IMR-90 (cell line): ENCODE measurements at regions not wholly inside any gene's neighbourhood (a gene's known extent, or its start where the extent isn't known, plus 50 kb on each side); places are given as distances from the start of the nearest gene placed in this dataset.

ENCODE experiments used
- CTCF ChIP-seq: conservative IDR thresholded peaks from 2 replicates; pipeline ENCODE4 v1.5.1; 2012; ENCODE audit warnings: mild to moderate bottlenecking, low read depth, low read length, improper control_type of control experiment
- MXI1 ChIP-seq: IDR thresholded peaks from 2 replicates; pipeline ENCODE4 v1.6.1; 2012; ENCODE audit warnings: low read depth, mild to moderate bottlenecking, low read length, moderate library complexity, borderline replicate concordance
- NFE2L2 ChIP-seq: fragments of 150-350 bp; IDR thresholded peaks from 2 replicates; pipeline ENCODE4 v1.6.1; 2016; ENCODE audit warnings: low read depth, mild to moderate bottlenecking, low read length
- POLR2A ChIP-seq: IDR thresholded peaks from 2 replicates; pipeline ENCODE4 v1.6.1; 2012; ENCODE audit warnings: mild to moderate bottlenecking, low read depth, low read length
- RCOR1 ChIP-seq: IDR thresholded peaks from 2 replicates; pipeline ENCODE4 v1.6.1; 2012; ENCODE audit warnings: mild to moderate bottlenecking, low read length, improper control_type of control experiment; ENCODE audit not compliant: insufficient replicate concordance
- SMC3 ChIP-seq: fragments of 150-350 bp; IDR thresholded peaks from 2 replicates; pipeline ENCODE4 v1.6.1; 2016; ENCODE audit warnings: low read depth, mild to moderate bottlenecking, antibody characterized with exemption, low read length, moderate library complexity
- USF2 ChIP-seq: fragments of 150-350 bp; IDR thresholded peaks from 2 replicates; pipeline ENCODE4 v1.6.1; 2017; ENCODE audit warnings: mild to moderate bottlenecking, antibody characterized with exemption, low read length, low read depth

- no peak for TF ChIP-seq CTCF
- TF ChIP-seq SMC3: no peak
- TF ChIP-seq POLR2A: no peak
- no peak for TF ChIP-seq RCOR1
- TF ChIP-seq USF2: no peak
- TF ChIP-seq NFE2L2: no peak
- no peak for TF ChIP-seq MXI1
Measured at GRCh38 chr16:11447836-11448235, 102.6 kb downstream of the RMI2 start.
